ENCODE measurements at regions not wholly inside any gene's neighbourhood (a gene's known extent, or its start where the extent isn't known, plus 50 kb on each side); places are given as distances from the start of the nearest gene placed in this dataset.

DNA sequence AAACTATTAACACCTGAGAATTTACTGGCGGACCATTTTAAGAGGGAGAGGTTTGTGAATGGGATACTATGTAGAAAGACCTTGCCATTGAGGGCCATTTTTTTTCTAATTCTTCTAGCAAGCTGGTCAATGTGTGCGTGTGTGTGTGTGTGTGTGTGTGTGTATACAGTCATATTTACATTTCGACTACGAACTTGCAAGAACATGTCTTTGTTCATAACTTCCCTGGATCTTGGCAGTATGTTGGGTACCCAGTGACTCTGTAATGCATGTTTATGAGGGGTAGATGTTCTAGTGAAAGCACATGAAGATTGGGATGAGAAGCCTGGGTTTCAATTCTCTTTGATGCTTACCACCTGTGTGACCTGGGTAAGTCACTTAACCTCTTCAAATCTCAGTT, 133.6 kb downstream of the UBE2E3 start:
- DNase-seq, result no peak

DNA sequence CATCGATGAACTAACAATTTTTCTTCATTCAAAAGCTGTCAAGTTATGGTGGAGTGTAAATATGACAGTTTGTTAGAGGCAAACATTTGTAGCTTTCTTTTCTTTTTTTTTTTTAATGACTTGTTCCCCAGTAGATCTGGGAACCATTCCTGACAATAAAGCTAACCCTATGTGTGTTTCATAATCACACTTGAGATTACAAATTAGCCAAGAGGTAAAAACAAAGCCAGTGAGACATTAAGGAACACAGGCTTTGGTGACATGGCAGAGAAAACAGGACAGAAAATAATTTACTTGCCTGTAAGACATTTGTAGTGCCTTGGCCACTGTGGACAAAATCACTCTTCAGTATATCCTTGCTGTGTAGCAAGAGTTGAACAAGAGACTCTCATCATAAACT, 135.9 kb downstream of the UBE2E3 start:
- DNase-seq, result no peak

DNA sequence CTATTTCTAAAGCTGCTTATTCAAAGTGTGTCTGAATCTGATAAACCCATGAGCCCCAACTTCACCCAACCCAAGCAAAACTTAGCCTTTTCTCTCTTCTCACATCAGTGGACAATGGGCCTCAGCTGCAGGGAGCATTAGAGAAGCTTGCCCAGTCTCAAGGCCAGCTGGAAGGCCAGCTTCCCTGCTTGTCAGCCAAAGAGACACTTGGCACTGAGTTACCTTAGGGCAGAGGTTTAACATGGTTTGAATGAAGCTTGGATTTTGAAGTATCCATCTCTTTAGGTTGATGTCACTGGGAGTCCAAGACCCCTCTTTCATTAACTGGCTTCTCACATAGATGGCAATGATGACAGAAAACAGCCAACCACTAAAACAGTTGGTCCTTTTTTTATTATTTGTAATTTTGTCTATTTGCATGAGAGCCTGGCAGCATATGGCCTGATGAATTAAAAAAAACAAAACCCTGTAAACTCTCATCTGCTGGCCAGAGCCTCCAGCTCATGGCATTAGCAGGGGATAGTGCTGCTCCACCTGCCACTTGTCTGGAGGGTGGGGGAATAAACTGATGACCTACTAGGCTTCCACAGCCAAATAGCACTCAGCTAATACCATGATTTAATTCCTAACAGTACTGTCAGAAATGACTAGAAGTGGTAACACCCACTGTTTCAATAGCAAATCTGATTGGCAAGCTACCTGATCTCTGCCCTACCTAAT, 137.0 kb downstream of the UBE2E3 start:
- DNase-seq, result no peak

DNA sequence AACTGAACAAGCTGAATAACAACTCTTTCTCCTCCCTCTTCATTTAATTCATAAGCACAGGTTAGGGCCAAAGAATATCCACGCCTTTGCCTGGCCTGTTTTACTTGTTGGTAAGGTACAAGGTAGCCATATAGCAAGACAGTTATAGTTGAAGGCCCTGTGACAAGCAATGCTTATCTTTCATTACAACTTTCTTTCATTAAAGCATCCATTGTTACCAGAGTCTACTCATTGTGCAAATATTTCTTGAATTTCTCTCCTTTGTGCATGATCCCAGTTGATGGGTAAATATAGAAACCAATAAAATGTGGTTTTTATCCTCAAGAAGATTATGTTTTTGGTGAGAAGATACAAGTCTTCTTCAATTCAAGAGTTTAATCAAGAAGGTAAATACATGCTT, 140.2 kb downstream of the UBE2E3 start:
- no peak for DNase-seq

DNA sequence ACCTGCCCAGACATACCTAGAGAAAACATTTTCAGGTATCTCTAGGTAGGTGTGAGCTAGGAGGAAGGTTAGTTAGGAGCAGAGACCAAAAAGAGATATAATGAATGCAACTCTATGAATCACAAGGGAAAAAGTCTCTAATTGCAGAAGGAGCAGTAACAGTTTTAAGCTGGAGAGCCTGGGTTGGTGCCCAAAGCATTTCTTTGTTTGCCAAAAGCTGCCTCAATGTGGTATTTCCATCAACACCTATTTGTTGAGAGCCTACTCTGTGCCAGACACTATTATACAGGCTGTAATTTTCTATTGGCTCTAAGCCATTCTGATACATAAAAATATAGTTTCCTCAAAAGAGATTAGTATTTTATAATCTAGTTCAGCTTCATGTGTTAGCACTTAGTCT, 141.6 kb downstream of the UBE2E3 start:
- no peak for DNase-seq

- DNase-seq, result no peak
These were observed 142.2 kb downstream of the UBE2E3 start for GRCh38 chr2:181122601-181123000.

GRCh38 chr2:181123798-181124231, 143.4 kb downstream of the UBE2E3 start:
- peak; percentile 37 for DNase-seq

DNA sequence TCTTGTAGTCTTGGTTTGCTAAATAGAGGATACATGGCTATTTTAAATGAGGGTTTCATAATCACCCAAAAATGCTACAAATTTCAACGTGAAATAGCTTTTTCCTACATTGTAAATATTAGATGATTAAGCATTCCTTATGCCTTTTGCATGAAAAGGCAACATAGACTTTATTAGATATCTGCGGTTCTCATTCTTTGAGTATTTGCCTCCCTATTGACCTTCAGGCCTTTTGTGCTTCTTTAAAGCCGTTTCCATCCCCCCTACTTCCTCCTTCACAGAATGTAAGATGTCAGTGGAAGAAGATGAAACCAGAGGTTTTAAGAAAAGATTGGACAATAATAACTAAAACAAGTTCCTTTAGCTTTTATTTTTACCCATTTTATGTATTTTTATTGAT, 144.1 kb downstream of the UBE2E3 start:
- DNase-seq, result no peak

DNA sequence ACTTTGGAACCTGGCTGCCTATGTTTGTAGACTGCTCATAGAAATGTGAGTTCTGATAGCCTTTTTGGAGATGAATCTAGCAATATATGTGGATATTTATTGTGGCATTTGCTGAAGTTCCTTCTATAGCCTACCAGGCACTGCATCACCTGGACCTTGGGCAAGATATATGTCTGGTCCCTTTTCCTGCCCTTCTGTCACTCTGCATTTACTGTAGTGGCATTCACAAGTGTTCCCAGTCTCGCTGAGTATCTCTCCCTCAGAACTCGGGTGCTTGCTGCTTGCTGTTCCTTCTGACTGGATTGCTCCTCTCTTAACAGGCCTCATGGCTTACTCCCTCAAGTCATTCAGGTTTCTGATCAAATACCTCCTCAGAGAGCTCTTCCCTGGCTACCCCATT, 145.0 kb downstream of the UBE2E3 start:
- no peak for DNase-seq

DNA sequence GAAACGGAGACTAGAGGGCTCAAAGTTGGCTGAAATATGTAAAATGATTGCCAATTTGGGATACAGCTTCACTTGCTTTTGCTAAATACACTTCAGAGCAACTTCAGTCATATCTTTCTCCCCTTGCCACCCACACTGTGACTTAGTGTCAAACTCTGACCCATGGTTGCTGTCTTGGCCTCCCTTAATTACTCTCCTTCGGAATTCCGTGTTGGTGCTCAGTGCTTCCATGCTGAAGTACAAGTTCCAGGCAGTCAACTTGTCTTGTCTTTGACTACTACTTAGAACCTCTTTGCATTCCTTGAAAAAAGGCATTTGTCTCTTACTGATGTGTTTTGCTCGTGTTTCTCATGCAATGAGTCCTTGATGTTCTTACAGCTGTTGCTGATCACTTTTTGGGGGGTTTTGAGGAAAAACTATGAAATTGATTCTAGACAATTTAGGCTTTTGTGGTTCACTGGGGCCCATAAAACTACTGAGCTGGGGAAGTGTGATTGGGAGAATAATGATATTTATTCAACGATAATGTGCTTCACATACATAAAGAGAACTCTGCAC, 146.0 kb downstream of the UBE2E3 start:
- DNase-seq, result no peak

DNA sequence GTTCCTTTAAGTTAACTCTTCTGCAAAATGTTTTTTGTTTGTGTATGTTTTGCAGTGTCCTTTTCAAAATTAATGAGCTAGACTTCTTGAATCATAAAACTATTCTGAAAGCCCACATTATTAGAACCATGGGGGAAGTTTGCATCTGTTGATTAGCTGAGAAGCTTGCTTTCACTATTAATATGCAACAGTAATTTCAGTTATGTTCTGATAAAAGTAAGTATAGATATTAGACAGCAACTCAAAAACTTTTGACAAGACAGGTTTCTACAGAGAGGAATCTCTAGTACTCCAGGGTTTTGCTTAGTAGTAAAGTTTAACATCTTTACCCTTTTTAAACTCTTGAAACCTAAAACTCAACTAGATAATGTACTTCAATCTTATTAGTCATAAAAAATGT, 147.8 kb downstream of the UBE2E3 start:
- no peak for DNase-seq

DNA sequence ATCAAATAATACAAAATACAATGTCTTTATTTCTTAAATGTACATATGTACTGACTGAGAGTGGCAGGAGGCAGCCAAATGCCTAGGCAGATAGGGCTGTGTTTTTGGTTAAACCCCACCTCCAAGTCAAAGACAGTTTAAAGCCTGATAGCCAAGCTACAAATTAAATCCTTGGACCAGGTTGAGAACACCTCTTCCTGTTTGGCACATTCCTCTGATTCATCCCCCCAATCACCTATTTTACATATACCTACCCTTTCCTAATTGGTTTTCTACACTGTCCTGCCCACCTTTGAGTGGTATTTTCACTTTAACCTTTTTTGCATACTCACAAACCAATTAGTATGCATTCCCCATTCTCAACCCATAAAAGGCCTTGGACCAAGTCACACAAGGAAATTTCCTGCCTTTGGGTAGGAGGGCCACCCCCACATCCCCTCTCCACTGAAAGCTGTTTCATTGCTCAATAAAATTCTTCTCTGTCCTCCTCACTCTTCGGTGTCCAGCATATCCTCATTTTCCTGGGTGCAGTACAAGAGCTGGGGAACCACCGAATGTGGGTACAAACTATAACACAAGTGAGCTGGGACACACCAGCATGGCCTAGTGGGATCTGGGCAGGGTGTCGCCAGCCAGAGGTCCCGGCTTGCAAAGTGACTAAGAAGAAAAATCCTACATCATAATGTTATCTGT, 149.1 kb downstream of the UBE2E3 start:
- DNase-seq, result no peak

GRCh38 chr2:181130686-181131085, 150.3 kb downstream of the UBE2E3 start:
- no peak for DNase-seq

DNA sequence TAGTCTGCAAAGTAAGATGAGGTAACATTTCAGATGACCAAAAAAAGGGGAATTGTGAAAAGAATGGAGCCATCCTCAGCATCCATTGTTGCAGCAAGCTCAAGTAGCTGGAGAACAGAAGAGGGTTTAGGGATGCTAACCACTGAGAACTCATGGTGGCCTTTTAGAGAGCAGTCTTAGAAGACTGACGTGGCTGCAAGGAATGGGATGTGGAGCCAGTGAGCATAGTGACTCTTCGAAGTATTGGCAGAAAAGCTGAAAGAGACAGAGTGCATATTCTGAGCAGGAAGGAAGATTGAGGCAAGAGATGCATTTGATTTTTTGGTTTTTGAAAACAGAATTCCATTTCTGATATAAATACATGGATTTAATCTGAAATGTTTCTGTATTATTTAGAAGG, 151.2 kb downstream of the UBE2E3 start:
- no peak for DNase-seq

- DNase-seq, result no peak
These were observed 158.4 kb downstream of the UBE2E3 start for GRCh38 chr2:181138816-181139215.

DNA sequence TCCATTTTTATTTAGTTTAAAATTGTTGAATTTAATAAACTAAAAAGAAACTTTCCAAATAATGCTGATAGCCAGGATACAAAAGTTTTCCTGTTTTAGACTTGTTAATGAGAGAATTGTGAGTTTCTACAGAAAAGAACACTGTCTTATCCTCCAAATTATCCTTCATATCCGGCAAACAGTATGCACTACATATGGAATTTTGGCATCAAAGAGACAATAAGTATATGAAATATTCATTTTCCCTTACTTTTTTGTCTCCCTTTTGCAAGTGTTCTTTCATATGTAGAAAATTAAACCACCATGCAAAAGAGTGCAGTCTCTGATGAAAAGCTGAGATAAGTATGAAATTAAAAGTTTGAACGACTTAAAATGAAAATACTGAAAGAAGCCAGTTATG, 159.4 kb downstream of the UBE2E3 start:
- DNase-seq, result no peak

DNA sequence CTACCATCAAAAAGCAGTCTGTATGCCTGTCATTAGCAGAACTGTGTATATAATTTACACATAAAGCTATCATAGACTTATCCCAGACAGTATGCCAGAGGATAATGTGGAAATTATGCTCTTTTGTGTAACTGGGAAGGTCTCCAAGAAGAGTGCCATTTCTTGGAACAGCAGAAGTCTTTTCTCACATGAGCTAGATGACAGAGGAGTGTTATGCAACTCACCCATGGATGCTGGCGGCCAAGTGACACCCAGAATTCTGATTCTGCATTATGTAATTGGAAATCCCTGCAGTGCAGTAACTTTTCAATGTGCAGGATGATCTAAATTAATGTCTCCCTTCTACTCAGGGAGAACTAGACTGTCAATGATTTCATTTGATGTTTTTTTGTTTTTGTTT, 160.0 kb downstream of the UBE2E3 start:
- DNase-seq, result no peak

GRCh38 chr2:181140928-181141327, 160.5 kb downstream of the UBE2E3 start:
- DNase-seq, result no peak

DNA sequence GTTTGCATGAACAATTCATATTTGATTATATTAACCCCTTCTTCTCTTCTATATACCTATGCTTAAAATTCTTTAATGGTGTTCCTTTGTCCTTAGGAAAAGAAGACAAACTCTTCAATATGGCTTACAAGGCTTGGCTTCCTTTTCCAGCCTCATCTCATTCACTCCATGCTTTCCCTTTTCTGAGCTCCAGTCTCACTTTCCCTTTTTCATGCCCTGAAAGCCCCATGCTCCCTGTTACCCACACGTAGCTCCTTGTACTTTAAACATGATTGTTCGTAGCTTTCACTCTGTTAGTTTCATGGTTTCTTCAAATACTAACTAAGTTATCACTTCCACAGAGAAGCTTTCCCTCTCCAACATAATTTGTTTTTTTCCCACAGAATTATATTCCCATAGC, 161.3 kb downstream of the UBE2E3 start:
- DNase-seq, result no peak

DNA sequence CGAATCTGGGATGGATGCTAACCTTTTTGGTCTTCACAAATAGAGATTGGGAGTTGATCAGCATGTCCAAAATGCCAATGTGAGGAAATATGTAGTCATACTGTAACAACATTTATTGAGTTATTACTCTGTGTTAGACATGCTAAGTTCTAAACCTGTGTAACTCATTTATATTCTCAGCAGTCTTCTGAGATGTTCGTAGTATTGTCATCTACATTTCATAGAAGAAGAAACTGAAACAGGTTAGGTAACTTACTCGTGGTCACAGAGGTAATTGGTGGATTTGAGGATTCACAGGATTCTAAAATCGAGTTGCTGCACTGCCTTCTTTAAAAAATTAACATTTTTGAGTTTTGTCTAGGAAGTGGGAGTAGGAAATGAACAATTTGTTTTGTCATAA, 162.1 kb downstream of the UBE2E3 start:
- no peak for DNase-seq

GRCh38 chr2:181143790-181144300, 163.4 kb downstream of the UBE2E3 start:
- no peak for DNase-seq

- no peak for DNase-seq
These were observed 165.2 kb downstream of the UBE2E3 start for GRCh38 chr2:181145645-181146044.

DNA sequence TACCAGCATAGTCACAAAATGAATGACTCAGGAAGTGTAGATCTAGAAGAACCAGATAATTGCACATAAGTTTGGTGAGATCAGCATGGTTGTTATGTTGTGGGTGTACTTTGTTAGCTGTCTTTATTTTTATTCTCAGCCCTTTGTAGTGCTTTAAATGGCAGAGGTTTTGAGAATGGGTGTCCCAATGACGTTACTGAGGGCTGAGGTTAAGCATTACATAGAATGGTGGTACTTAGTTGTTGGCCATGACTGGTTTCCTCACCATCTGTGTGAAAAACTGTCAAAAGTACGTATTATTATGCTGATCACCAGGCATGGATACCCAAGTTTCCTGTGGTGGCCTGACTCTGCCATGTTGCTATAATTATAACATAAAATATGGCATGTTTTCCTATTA, 165.8 kb downstream of the UBE2E3 start:
- no peak for DNase-seq

GRCh38 chr2:181149056-181149455, 168.7 kb downstream of the UBE2E3 start:
- DNase-seq, result no peak

Data from activated CD4-positive, alpha-beta T cell treated with anti-CD3 and anti-CD28 coated beads, Interleukin-2, amount 50 U/mL, for 1 hour (primary cell).